GM19397 (cell line): ENCODE measurements at regions not wholly inside any gene's neighbourhood (a gene's known extent, or its start where the extent isn't known, plus 50 kb on each side); places are given as distances from the start of the nearest gene placed in this dataset.
"Not testable (repeated sequence)": the region's sequence is repeated elsewhere in the genome, so short reads cannot be mapped to it uniquely, and the experiment has no call there.

Experiments used
- ATAC-seq: cut with Tn5 transposase; IDR thresholded peaks from one replicate; pipeline ENCODE4 v1.9.1; 2021; ENCODE audit warnings: mild to moderate bottlenecking, moderate library complexity; ENCODE audit not compliant: unreplicated experiment

GRCh38 chr3:177899275-177900067 lies 636.8 kb upstream of the KCNMB2 start:
- ATAC-seq = no peak

- ATAC-seq = no peak
Measured at GRCh38 chr3:177902876-177903275, 633.4 kb upstream of the KCNMB2 start.

DNA sequence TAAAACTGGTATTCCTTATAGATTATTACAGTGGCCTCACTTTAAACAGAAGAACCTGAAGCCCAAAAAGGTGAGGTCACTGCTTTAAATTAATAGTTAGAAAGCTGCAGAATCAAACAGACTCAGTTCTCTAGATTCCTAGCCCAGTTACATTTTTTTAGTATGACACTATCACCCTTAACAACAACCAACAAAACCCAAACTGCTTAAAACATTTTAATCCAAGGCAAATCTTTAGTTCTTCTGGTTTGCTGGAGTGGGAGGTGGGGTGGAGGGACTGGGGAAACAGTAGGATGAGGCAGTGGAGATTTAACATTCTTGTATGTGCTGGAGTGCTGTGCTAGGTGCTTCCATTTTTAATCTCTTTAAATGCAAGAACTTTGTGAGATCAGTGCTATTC lies 631.6 kb upstream of the KCNMB2 start:
- ATAC-seq = no peak

DNA sequence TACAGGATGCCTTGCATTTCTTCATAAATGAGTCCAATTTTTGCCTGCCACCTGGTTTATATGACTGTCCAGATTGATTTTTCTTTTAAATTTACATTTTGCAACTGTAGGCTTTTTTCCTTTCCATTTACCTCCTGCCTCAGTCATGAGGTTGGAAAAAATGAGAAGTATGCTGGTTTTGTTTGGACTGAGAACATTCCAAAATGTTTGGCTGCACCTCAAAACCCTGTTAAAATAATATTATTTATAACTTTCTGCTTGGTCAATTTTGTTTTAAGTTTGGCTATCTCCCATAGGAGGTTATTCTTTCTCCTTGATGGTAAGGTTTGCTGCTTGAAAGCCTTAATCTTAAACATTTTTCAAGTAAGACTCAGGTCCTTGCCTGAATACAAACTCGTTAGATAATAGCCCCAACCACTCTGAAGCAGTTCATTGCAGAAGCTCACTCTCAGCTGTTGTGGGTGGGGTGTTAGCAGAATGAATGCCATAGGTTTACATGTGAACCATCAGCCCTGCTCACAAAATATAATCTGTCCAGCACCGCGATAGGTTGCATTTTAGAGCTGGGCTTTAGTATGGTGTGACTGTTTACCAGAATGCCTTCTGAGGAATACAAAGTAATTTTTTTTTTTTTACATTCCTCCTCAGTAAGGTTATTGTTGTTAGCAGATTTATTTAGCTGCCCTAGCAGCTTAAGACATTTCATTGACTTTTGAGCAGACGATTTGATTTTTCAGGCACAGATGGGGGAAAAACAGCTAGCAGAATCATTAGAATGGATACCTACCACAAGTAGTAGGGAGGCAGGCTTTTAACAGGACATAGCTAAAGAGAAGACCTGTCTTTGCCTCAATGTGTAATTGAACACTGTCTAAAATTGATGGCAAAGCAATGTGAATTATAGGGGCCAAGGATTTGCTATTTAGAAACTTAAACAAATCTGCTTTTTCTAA lies 630.8 kb upstream of the KCNMB2 start:
- no peak for ATAC-seq

DNA sequence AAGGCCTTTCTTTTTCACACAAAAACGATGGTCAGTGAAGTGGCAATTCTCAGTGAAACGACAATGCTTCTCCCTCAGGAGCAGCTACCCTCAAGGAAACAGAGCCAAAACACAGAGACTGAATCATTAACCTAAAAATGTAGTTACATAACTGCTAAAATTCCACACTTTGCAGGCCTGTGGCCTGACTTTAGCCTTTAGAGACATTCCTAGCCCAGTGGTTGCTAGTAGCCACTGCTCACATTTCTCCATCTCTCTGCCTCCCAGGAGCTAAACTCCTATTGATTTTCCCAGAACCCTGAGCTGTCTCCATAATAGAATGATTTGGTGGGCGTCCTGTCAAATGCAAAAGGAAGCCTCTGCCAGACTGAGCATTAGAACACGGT lies 630.1 kb upstream of the KCNMB2 start:
- no peak for ATAC-seq

- no peak for ATAC-seq
Measured at GRCh38 chr3:177906578-177907229, 629.5 kb upstream of the KCNMB2 start.

- not testable (repeated sequence) for ATAC-seq
Measured at GRCh38 chr3:177909530-177909929, 626.7 kb upstream of the KCNMB2 start.

DNA sequence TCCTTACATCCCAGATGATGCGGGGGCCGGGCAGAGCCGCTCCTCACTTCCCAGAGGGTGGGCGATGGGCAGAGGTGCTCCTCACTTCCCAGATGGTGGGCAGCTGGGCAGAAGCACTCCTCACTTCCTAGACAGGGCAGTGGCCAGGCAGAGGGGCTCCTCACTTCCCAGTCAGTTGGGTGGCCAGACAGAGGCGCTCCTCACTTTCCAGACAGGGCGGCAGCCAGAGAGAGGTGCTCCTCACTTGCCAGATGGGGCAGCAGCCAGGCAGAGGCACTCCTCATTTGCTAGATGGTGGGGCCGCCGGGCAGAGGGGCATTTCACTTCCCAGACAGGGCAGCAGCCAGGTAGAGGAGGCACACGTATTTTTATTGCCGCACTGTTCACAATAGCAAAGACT lies 622.0 kb upstream of the KCNMB2 start:
- ATAC-seq = no peak

DNA sequence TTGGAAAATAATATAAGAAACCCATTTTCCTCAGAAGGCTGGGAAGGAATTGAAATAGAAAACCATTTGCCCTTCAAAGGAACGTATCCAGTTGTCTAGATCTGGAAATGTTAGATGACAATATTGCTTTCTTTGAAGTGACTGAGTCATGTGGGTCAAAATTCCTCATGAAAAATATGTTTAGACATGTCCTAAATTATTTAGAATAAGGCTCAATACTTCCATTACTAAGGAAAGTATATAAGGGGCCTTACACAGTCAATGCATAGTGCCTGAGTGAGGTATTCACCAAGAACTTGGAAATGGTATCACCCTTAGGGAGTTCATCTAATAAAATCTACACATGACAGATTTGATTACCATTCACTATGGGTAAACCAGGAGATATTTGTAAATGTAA lies 619.8 kb upstream of the KCNMB2 start:
- ATAC-seq = no peak

GRCh38 chr3:177917234-177917861 lies 618.9 kb upstream of the KCNMB2 start:
- ATAC-seq = no peak

GRCh38 chr3:177921153-177921552 lies 615.1 kb upstream of the KCNMB2 start:
- no peak for ATAC-seq

DNA sequence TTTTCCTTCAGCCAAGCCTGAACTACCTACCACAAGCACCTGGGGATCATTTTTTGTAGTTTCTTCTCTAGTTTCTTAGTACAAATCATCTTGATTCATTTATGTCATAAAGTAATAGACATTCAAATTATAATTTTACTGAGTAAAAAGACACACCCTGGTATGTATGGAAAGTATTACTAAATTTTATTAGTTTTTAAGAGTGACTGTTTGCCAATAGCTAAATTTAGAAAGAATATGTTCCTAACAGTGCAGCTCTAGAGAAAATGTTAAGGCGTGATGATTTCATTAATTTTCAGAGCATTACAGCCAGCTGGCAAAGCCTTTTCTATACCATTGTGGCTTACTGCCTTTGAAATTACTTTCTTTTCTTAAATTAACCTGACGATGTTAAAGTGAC lies 612.0 kb upstream of the KCNMB2 start:
- ATAC-seq = no peak

GRCh38 chr3:177928172-177928873 lies 607.9 kb upstream of the KCNMB2 start:
- ATAC-seq = no peak

DNA sequence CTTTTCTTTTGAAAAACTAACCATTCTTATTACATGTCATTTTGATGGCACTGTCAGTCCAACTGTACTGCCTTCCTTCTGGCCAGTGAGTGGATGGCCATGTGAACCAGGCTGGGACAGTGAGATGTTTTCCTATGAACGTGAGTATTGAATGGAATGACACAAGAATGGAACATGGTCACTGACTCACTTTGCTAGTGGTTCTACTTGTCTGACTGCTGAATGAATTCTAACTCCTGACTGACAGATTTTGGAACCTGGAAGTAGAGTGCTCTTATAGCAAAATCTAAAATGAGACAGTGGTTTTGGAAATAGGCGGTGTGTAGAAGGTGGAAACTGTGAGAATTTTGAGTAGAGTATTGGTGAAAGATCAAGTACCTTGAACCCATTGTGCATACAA lies 606.9 kb upstream of the KCNMB2 start:
- no peak for ATAC-seq

DNA sequence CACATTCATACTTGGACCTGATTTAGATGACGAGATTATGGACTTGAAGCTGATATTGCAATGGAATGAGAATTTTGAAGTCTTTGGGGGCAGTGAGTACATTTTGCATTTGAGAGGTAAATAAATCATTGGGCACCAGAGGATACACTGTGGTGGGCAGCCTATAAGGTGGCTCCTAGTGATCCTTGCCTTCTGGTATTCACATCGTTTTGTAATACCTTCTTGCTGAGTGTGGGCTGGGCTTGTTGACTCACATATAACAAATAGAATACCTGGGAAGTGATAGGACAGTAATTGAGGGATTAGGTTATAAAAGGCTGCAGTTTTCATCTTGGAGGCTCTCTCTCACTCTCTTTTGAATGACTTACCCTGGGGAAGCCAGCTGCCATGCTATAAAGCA lies 605.5 kb upstream of the KCNMB2 start:
- ATAC-seq = no peak

DNA sequence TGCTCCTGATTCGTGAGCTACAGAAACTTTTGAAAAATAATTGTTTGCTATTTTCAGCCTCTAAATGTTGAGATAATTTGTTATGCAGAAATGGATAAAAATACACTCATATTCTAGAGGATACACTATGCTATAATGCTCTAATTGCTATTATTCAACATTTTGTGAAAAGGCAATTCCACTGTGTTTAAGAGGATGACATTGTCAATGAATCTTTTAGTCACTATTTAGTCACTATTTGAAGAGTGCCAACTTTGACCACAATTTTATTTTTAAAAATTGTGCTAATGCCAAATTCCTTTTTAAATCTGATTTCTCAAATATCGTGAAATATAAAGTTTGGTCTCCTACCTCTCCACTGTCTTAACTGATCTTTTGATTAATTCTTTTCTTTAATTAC lies 604.9 kb upstream of the KCNMB2 start:
- no peak for ATAC-seq

GRCh38 chr3:177932346-177932745 lies 603.9 kb upstream of the KCNMB2 start:
- no peak for ATAC-seq

- ATAC-seq = no peak
Measured at GRCh38 chr3:177932750-177933660, 603.2 kb upstream of the KCNMB2 start.
